GM12873 (cell line): ENCODE measurements at regions not wholly inside any gene's neighbourhood (a gene's known extent, or its start where the extent isn't known, plus 50 kb on each side); places are given as distances from the start of the nearest gene placed in this dataset.

Source experiments
- TF ChIP-seq, protein P1 (sequence below): IDR thresholded peaks from 2 replicates; pipeline ENCODE4 v1.5.1; 2012; ENCODE audit warnings: low read depth, mild to moderate bottlenecking, moderate library complexity, low read length, control low read depth; ENCODE audit not compliant: insufficient read depth; ENCODE audit errors: missing control alignments

DNA sequence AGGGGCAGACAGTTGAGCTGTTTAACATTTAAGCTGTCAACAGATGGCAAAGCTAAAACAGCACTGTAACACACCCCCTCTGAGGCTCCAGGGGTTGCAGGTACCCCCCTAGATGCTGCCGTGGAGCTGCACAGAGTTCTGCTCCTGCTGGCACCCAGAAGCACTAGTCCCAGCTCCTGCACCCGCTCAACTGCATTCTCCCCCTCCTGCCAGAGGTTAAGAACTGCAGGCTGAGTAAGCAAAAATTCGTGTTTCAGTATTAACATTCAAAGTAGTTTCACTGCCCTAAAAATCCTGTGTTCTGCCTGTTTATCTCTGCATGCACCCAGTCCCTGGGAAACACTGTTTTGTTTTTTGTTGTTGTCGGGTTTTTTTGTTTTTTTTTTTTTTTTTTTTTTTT, 790.8 kb upstream of the KCND2 start:
- TF ChIP-seq, protein P1, sequence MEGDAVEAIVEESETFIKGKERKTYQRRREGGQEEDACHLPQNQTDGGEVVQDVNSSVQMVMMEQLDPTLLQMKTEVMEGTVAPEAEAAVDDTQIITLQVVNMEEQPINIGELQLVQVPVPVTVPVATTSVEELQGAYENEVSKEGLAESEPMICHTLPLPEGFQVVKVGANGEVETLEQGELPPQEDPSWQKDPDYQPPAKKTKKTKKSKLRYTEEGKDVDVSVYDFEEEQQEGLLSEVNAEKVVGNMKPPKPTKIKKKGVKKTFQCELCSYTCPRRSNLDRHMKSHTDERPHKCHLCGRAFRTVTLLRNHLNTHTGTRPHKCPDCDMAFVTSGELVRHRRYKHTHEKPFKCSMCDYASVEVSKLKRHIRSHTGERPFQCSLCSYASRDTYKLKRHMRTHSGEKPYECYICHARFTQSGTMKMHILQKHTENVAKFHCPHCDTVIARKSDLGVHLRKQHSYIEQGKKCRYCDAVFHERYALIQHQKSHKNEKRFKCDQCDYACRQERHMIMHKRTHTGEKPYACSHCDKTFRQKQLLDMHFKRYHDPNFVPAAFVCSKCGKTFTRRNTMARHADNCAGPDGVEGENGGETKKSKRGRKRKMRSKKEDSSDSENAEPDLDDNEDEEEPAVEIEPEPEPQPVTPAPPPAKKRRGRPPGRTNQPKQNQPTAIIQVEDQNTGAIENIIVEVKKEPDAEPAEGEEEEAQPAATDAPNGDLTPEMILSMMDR = peak; percentile 62

DNA sequence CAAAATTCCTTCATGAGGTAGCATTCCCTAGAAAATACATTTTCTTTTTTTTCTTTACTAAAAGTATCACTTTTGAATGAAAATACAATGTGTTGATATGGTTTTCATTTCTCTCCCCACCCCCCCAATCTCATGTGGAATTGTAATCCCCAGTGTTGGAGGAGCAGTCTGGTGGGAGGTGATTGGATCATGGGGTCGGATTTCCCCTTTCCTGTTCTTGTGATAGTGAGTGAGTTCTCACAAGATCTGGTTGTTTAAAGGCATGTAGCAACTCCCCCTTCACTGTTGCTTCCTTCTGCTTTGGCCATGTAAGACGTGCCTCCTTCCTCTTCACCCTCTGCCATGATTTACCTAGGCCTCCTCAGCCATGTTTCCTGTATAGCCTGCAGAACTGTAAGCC, 790.3 kb upstream of the KCND2 start:
- TF ChIP-seq, protein P1 = no peak

DNA sequence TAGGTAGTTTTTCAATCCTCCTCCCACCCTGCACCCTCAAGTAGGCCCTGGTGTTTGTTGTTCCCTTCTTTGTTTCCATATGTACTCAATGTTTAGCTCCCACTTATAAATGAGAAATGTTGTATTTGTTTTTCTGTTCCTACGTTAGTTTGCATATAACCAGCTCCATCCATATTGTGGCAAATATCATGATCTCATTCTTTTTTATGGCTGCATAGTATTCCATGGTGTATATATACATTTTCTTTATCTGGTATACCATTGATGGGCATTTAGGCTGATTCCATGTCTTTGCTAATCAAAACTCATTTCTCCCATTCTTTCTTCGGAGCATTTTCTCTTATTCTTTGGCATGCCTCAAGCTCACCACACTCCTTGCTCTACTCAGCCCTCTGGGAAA, 789.6 kb upstream of the KCND2 start:
- TF ChIP-seq, protein P1 = no peak

DNA sequence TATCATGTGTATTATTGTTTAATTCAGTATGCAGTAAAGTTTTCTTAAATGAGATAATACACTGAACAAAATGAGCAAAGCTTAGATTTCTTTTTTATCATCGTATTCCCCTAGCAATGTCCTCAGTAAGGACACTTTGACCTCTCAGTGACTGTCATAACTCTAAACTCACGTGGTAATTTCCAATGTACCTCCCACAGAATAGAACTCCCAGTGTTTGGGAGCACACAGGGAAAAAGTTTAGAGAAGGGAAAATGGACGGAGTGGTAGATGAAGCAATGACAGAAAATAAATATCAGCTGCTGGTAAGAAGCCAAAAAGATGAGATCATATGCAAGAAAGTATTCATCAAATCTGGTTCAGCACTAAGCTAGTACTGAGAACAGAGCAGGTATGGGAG, 758.6 kb upstream of the KCND2 start:
- TF ChIP-seq, protein P1 = no peak

DNA sequence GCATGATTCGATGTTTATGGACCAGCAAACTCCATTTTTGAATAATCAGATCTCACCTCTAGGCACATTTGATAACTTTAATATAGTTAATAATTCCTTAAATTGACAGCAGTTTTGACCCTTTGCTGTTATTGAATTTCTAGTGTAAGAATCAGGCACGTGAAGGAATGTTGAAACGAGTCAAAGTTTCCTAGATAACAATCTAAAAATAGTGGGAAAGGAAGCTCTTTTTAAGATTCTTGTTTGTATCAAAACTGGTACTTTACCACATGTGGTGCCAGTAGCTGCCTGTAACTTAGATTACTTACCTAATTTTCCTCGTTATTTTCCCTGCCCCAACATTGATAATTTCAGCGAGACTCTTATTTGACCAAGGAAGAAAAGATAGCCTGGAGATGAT, 757.8 kb upstream of the KCND2 start:
- TF ChIP-seq, protein P1 = no peak

DNA sequence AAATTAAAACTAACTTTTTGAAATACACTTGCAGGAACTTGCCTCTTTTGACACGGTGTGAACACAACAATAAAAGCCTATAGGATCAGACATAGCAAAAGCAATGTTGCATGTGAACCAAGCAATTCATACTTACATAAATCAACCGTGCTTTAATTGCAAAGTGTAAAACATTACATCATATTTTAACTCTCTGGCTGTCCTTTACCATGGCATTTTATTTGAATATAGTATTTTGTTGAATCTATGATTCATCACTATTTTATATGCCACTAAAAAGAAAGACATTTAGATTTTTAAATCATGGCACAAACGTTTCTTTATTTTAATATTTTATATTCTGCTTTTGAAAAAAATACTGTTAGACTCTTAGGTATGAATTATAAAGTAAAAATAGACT, 757.0 kb upstream of the KCND2 start:
- TF ChIP-seq, protein P1 = no peak

DNA sequence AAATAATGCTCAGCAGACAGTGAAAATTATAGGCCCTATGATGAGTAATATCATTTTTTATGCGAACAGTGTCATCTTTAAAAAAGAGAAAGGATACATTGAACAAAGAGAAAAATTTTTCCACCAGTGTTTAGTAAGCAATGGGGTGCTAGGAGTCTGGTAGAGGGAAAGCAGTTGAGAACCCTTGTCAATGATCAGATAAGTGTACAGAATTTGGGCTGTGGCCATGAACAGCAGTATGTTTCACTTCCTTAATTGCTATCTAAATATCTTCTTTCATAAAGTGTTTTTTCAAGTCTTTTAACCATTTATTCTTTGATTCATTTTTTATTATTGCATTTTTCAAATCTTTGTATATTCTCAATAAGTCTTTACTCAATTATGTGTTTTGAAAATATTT, 750.7 kb upstream of the KCND2 start:
- TF ChIP-seq, protein P1 = no peak
